ENCODE measurements at regions not wholly inside any gene's neighbourhood (a gene's known extent, or its start where the extent isn't known, plus 50 kb on each side); places are given as distances from the start of the nearest gene placed in this dataset.

GRCh38 chr4:42262701-42263490 is 110.4 kb upstream of the BEND4 start:
- TF ChIP-seq CTCF (IDR thresholded peaks at IDR 0.05) = no peak
- no peak for TF ChIP-seq POLR2A (IDR thresholded peaks at IDR 0.05)
- no peak for TF ChIP-seq POLR2AphosphoS5 (IDR thresholded peaks at IDR 0.05)
